ENCODE measurements at regions not wholly inside any gene's neighbourhood (a gene's known extent, or its start where the extent isn't known, plus 50 kb on each side); places are given as distances from the start of the nearest gene placed in this dataset.

DNA sequence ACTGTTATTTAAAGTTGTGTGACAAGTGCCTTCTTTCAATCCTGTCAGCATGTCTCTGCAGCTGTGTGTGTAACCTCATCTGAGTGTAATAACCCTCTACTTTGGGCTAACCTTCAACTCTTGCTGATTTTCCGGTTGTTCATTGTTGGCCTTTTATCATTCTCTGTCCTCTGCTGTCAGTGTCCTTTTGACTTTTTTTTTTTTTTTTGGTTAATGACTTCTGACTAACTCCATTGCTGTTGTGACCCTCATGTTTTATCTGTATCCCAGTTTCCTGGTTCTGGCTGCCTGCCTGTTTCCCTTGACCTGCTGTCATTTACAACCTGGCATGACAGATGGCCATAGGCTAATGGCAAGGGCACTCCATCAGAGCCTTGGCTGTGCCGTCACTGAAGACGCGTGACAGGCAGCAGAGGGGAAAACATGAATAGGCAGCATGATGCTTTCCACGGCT is 145.7 kb upstream of the MAN1A1 start:
- Histone ChIP-seq H2BK120ac (ENCODE audit: low read depth, low read length, poor library complexity, severe bottlenecking) (no peak overlapping the region), H4K91ac (ENCODE audit: insufficient read length, low read depth, low read length) (no peak overlapping the region), H3K9ac (ENCODE audit: extremely low read depth, insufficient read length, low read length) (no peak overlapping the region), H2BK12ac (ENCODE audit: insufficient read length, low read depth, low read length) (no peak overlapping the region), H3K23ac (ENCODE audit: insufficient read length, low read depth, low read length) (no peak overlapping the region), H3K79me2 (ENCODE audit: insufficient read depth, low read length) (no peaks in the 10 kb centered on the region), H3K27ac (ENCODE audit: insufficient read length, low read depth, low read length) (no peak overlapping the region), H3K9me3 (ENCODE audit: control insufficient read depth, low read depth, low read length) (no peaks in the 10 kb centered on the region), H3T11ph (ENCODE audit: low read length) (no peak overlapping the region), H3K79me1 (ENCODE audit: insufficient read depth, low read depth, low read length, poor library complexity, severe bottlenecking) (no peaks in the 10 kb centered on the region), H2AFZ (ENCODE audit: low read length) (no peak overlapping the region), H4K8ac (replicated peaks; ENCODE audit: insufficient read length, low read depth, low read length) (no peak overlapping the region), H3K4me1 (ENCODE audit: insufficient read depth, low read length) (no peaks in the 10 kb centered on the region), H2AK5ac (ENCODE audit: insufficient read length, low read length) (no peak overlapping the region), H3K23me2 (ENCODE audit: insufficient read length, low read depth, low read length, poor library complexity, severe bottlenecking) (no peaks in the 10 kb centered on the region), H3K27me3 (ENCODE audit: insufficient read depth, low read length) (no peaks in the 10 kb centered on the region), H3K14ac (ENCODE audit: insufficient read depth, low read length) (no peak overlapping the region), H2BK20ac (ENCODE audit: low read depth, low read length, poor library complexity, severe bottlenecking) (no peak overlapping the region), H2BK5ac (ENCODE audit: insufficient read length, low read length) (no peak overlapping the region), H4K20me1 (ENCODE audit: control insufficient read depth, insufficient read depth, insufficient read length) (no peaks in the 10 kb centered on the region), H4K5ac (ENCODE audit: insufficient read length, low read depth, low read length) (no peak overlapping the region), H3K56ac (ENCODE audit: insufficient read length, low read depth, low read length) (no peak overlapping the region), H3K18ac (ENCODE audit: insufficient read length, low read depth, low read length) (no peak overlapping the region), H2BK15ac (ENCODE audit: low read depth, low read length) (no peak overlapping the region), H3K4ac (ENCODE audit: low read depth, low read length) (no peak overlapping the region), H3K4me2 (ENCODE audit: insufficient read depth, insufficient read length, low read length) (no peak overlapping the region)
- TF ChIP-seq, protein P1, sequence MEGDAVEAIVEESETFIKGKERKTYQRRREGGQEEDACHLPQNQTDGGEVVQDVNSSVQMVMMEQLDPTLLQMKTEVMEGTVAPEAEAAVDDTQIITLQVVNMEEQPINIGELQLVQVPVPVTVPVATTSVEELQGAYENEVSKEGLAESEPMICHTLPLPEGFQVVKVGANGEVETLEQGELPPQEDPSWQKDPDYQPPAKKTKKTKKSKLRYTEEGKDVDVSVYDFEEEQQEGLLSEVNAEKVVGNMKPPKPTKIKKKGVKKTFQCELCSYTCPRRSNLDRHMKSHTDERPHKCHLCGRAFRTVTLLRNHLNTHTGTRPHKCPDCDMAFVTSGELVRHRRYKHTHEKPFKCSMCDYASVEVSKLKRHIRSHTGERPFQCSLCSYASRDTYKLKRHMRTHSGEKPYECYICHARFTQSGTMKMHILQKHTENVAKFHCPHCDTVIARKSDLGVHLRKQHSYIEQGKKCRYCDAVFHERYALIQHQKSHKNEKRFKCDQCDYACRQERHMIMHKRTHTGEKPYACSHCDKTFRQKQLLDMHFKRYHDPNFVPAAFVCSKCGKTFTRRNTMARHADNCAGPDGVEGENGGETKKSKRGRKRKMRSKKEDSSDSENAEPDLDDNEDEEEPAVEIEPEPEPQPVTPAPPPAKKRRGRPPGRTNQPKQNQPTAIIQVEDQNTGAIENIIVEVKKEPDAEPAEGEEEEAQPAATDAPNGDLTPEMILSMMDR (conservative IDR thresholded peaks at IDR 0.05) = no peak
- Mint-ChIP-seq H3K4me3 (no peak overlapping the region), H3K4me1 (no peaks in the 10 kb centered on the region), H3K9me3 (no peaks in the 10 kb centered on the region; a peak in 2 of 5 replicates), H3K27ac (no peak overlapping the region), H3K27me3 (ENCODE audit: low read depth) (no peaks in the 10 kb centered on the region), H3K36me3 (ENCODE audit: insufficient read depth in 1 of 3, low read depth in 3 of 3) (no peaks in the 10 kb centered on the region)
- WGBS (ENCODE audit: extremely low coverage, insufficient read length, low lambda C conversion rate) = no CpG with 5 or more reads among the region's 5 CpGs
- DNase-seq = no peak

All from H9 (cell line).